ENCODE measurements at regions not wholly inside any gene's neighbourhood (a gene's known extent, or its start where the extent isn't known, plus 50 kb on each side); places are given as distances from the start of the nearest gene placed in this dataset.

GRCh38 chr20:5674176-5674660 lies 63.4 kb upstream of the GPCPD1 start (continued):
- TF ChIP-seq PRDM15 (CRISPR knock-in tag; IDR thresholded peaks at IDR 0.05) (no peak), CEBPZ (IDR thresholded peaks at IDR 0.05; ENCODE audit: low read depth, low read length) (no peak), FOXK2 (IDR thresholded peaks at IDR 0.05) (no peak), SMC3 (IDR thresholded peaks at IDR 0.05; ENCODE audit: borderline replicate concordance, low read length) (no peak), HDAC2 (IDR thresholded peaks at IDR 0.05) (no peak), JUND (IDR thresholded peaks at IDR 0.05; ENCODE audit: low read depth, low read length) (no peak), FOS (IDR thresholded peaks at IDR 0.05; ENCODE audit: borderline replicate concordance, extremely low read depth, insufficient read length) (no peak), NFXL1 (IDR thresholded peaks at IDR 0.05; ENCODE audit: borderline replicate concordance) (no peak), RCOR1 (conservative IDR thresholded peaks at IDR 0.05; ENCODE audit: low read depth, low read length) (no peak), NRF1 (conservative IDR thresholded peaks at IDR 0.05; ENCODE audit: low read depth, low read length) (no peak), BCLAF1 (IDR thresholded peaks at IDR 0.05) (no peak), CHD4 (IDR thresholded peaks at IDR 0.05) (no peak), HSF1 (IDR thresholded peaks at IDR 0.05; ENCODE audit: low read depth, low read length) (no peak), ZNF622 (IDR thresholded peaks at IDR 0.05) (no peak), CREM (IDR thresholded peaks at IDR 0.05; ENCODE audit: low read depth) (no peak; the same call in 1 of the 2 replicates)

Data from GM12878 (cell line).